ENCODE measurements at regions not wholly inside any gene's neighbourhood (a gene's known extent, or its start where the extent isn't known, plus 50 kb on each side); places are given as distances from the start of the nearest gene placed in this dataset.

- TF ChIP-seq MAZ (IDR thresholded peaks at IDR 0.05; ENCODE audit: borderline replicate concordance, low read depth, low read length), result no peak
- TF ChIP-seq RAD21 (conservative IDR thresholded peaks at IDR 0.05 in 1 of 2, IDR thresholded peaks at IDR 0.05 in 1 of 2), result no peak
- no peak for TF ChIP-seq REST (IDR thresholded peaks at IDR 0.05)
- no peak for TF ChIP-seq BHLHE40 (IDR thresholded peaks at IDR 0.05; ENCODE audit: low read depth, low read length)
- TF ChIP-seq RARB (CRISPR knock-in tag; IDR thresholded peaks at IDR 0.05), result no peak
- TF ChIP-seq POLR2AphosphoS2 (conservative IDR thresholded peaks at IDR 0.05; ENCODE audit: low read length), result no peak
- TF ChIP-seq CBX2 (IDR thresholded peaks at IDR 0.05; ENCODE audit: borderline replicate concordance, low read depth), result no peak
- TF ChIP-seq NR3C1 (IDR thresholded peaks at IDR 0.05), result no peak
- no peak for TF ChIP-seq BCL3 (IDR thresholded peaks at IDR 0.05)
- TF ChIP-seq CHD2 (IDR thresholded peaks at IDR 0.05; ENCODE audit: low read length, partially characterized antibody), result no peak
- TF ChIP-seq CTCF (IDR thresholded peaks at IDR 0.05), result no peak
- TF ChIP-seq NPAS2 (CRISPR knock-in tag; IDR thresholded peaks at IDR 0.05; ENCODE audit: borderline replicate concordance), result no peak
- TF ChIP-seq NFE2L2 (conservative IDR thresholded peaks at IDR 0.05; ENCODE audit: low read length), result no peak
- no peak for TF ChIP-seq ZSCAN20 (CRISPR knock-in tag; IDR thresholded peaks at IDR 0.05)
- no peak for TF ChIP-seq JUN (IDR thresholded peaks at IDR 0.05)
- TF ChIP-seq EHMT2 (IDR thresholded peaks at IDR 0.05; ENCODE audit: low read depth), result no peak
- TF ChIP-seq ZFP36 (IDR thresholded peaks at IDR 0.05; ENCODE audit: borderline replicate concordance, partially characterized antibody), result no peak
- TF ChIP-seq HDAC2 (IDR thresholded peaks at IDR 0.05), result no peak
- TF ChIP-seq ELK1 (IDR thresholded peaks at IDR 0.05; ENCODE audit: low read depth, low read length), result no peak
- WGBS (ENCODE audit: missing lambda C conversion rate), result 79% methylated on average over 5 of the region's 5 CpGs
- Histone ChIP-seq H3K27ac (peak overlapping the region in 1 of 2 experiments; percentile 19; a peak in 1 of 6 replicates), H3K4me3 (no peak overlapping the region), H3K4me1 (peaks cover 3% of the 10 kb centered on the region; the same call in 1 of the 3 replicates), H3K4me2 (no peak overlapping the region), H3K9me3 (no peaks in the 10 kb centered on the region)
- no peak for DNase-seq (ENCODE audit: low read depth in 1 of 2, low spot score in 1 of 2)
- ATAC-seq, result no peak
- no peak for FAIRE-seq
- ChIA-PET CTCF (interaction anchor here (0.7 to 4.5 kb wide), 12 partner anchors 8 to 337 kb away, joined by 3 to 198 read pairs (median 8); no protein-coding TSS in a partner anchor), POLR2A (no interaction called here)
Measured at GRCh38 chr7:35983626-35984025, 169.4 kb upstream of the EEPD1 start.
